Activated T-cell treated with anti-CD3 and anti-CD28 coated beads, Interleukin-2, amount 50 U/mL, for 72 hours (primary cell): ENCODE measurements at regions not wholly inside any gene's neighbourhood (a gene's known extent, or its start where the extent isn't known, plus 50 kb on each side); places are given as distances from the start of the nearest gene placed in this dataset.
"Not testable (repeated sequence)": the region's sequence is repeated elsewhere in the genome, so short reads cannot be mapped to it uniquely, and the experiment has no call there.

Source experiments
- ATAC-seq, 2 donors: fragments of 150-1000 bp; cut with Tn5 transposase; replicated peaks in 1 of 2; 2 replicates each; pipeline ENCODE4 v1.10.0; 2021; ENCODE audit warnings: moderate library complexity in 2 of 2, mild to moderate bottlenecking in 1 of 2
- DNase-seq, 2 donors: peaks; one replicate each; pipeline ENCODE4 v3.0.0; 2021 to 2022; ENCODE audit warnings: mixed read lengths in 1 of 2
- H3K27ac Mint-ChIP-seq: one replicate; pipeline ENCODE4 v1.8.0; 2022; ENCODE audit warnings: mild to moderate bottlenecking, moderate library complexity, mixed read lengths
- H3K27me3 Mint-ChIP-seq: one replicate; pipeline ENCODE4 v1.8.0; 2022; ENCODE audit warnings: low read depth, mixed read lengths
- H3K36me3 Mint-ChIP-seq, 2 donors: one replicate each; pipeline ENCODE4 v1.8.0; 2022; ENCODE audit warnings: mixed read lengths in 2 of 2, mild to moderate bottlenecking in 1 of 2; ENCODE audit not compliant: insufficient read depth in 2 of 2
- H3K4me1 Mint-ChIP-seq: one replicate; pipeline ENCODE4 v1.8.0; 2022; ENCODE audit warnings: low read depth, mixed read lengths
- H3K4me3 Mint-ChIP-seq, 2 donors: one replicate each; pipeline ENCODE4 v1.8.0; 2022; ENCODE audit warnings: mild to moderate bottlenecking in 2 of 2, mixed read lengths in 2 of 2, moderate library complexity in 2 of 2
- H3K9me3 Mint-ChIP-seq, 2 donors: one replicate each; pipeline ENCODE4 v1.8.0; 2022; ENCODE audit warnings: mixed read lengths in 2 of 2

GRCh38 chr12:67107235-67107634 lies 161.9 kb upstream of the CAND1 start:
- Mint-ChIP-seq H3K27me3 (peaks cover 6% of the 10 kb centered on the region), H3K4me1 (no peaks in the 10 kb centered on the region), H3K9me3 (peaks cover 10 to 18% of the 10 kb centered on the region in 2 donors), H3K36me3 (peaks cover 10 to 13% of the 10 kb centered on the region in 2 donors), H3K27ac (no peak overlapping the region), H3K4me3 (no peak overlapping the region)
- DNase-seq, result no peak
- no peak for ATAC-seq

- no peak for DNase-seq
- Mint-ChIP-seq H3K36me3 (peaks cover 10 to 13% of the 10 kb centered on the region in 2 donors), H3K27me3 (peaks cover 6% of the 10 kb centered on the region), H3K4me1 (no peaks in the 10 kb centered on the region), H3K9me3 (peaks cover 10 to 15% of the 10 kb centered on the region in 2 donors), H3K4me3 (no peak overlapping the region), H3K27ac (no peak overlapping the region)
- no peak for ATAC-seq
These were observed 161.3 kb upstream of the CAND1 start for GRCh38 chr12:67107751-67108269.

- H3K9me3 Mint-ChIP-seq, result peaks cover 9 to 11% of the 10 kb centered on the region in 2 donors
- ATAC-seq, H3K4me3 Mint-ChIP-seq, H3K27ac Mint-ChIP-seq, H3K4me1 Mint-ChIP-seq, H3K27me3 Mint-ChIP-seq, DNase-seq: not testable (repeated sequence)
- H3K36me3 Mint-ChIP-seq, result peaks cover 10 to 12% of the 10 kb centered on the region in 2 donors
These were observed 158.8 kb upstream of the CAND1 start for GRCh38 chr12:67110345-67110744.

- ATAC-seq (no peak), DNase-seq (no peak)
- Mint-ChIP-seq H3K27ac (no peak overlapping the region), H3K9me3 (peaks cover 7 to 9% of the 10 kb centered on the region in 2 donors), H3K4me1 (no peaks in the 10 kb centered on the region), H3K4me3 (no peak overlapping the region), H3K27me3 (peaks cover 6% of the 10 kb centered on the region), H3K36me3 (peaks cover 5 to 10% of the 10 kb centered on the region in 2 donors)
These were observed 158.0 kb upstream of the CAND1 start for GRCh38 chr12:67111182-67111581.

GRCh38 chr12:67112586-67112985 lies 156.6 kb upstream of the CAND1 start:
- Mint-ChIP-seq H3K4me3 (no peak overlapping the region), H3K27me3 (peaks cover 8% of the 10 kb centered on the region), H3K4me1 (no peaks in the 10 kb centered on the region), H3K9me3 (peaks cover 1 to 2% of the 10 kb centered on the region in 2 donors), H3K36me3 (peaks cover 0 to 1% of the 10 kb centered on the region in 2 donors), H3K27ac (no peak overlapping the region)
- ATAC-seq (no peak), DNase-seq (no peak)

GRCh38 chr12:67116134-67116533 lies 153.0 kb upstream of the CAND1 start:
- Mint-ChIP-seq H3K36me3 (no peaks in the 10 kb centered on the region), H3K4me1 (no peaks in the 10 kb centered on the region), H3K27ac (no peak overlapping the region), H3K27me3 (peaks cover 17% of the 10 kb centered on the region), H3K9me3 (no peaks in the 10 kb centered on the region), H3K4me3 (no peak overlapping the region)
- DNase-seq (no peak), ATAC-seq (no peak)

- no peak overlapping the region for H3K27ac Mint-ChIP-seq
- H3K36me3 Mint-ChIP-seq, result no peaks in the 10 kb centered on the region
- no peak overlapping the region for H3K4me3 Mint-ChIP-seq
- ATAC-seq (no peak), DNase-seq (no peak)
- H3K27me3 Mint-ChIP-seq, result peaks cover 24% of the 10 kb centered on the region
- H3K9me3 Mint-ChIP-seq, result no peaks in the 10 kb centered on the region
- H3K4me1 Mint-ChIP-seq, result no peaks in the 10 kb centered on the region
These were observed 146.6 kb upstream of the CAND1 start for GRCh38 chr12:67122584-67122983.

- Mint-ChIP-seq H3K36me3 (no peaks in the 10 kb centered on the region), H3K27ac (no peak overlapping the region), H3K4me1 (peaks cover 12% of the 10 kb centered on the region), H3K4me3 (no peak overlapping the region), H3K9me3 (no peaks in the 10 kb centered on the region), H3K27me3 (peaks cover 27% of the 10 kb centered on the region)
- ATAC-seq (no peak), DNase-seq (no peak)
These were observed 131.9 kb upstream of the CAND1 start for GRCh38 chr12:67137256-67137655.

- peak overlapping the region; percentile 0 for H3K27ac Mint-ChIP-seq
- no peaks in the 10 kb centered on the region for H3K36me3 Mint-ChIP-seq
- ATAC-seq, result peak; percentile 96 to 97
- no peaks in the 10 kb centered on the region for H3K9me3 Mint-ChIP-seq
- no peak overlapping the region for H3K4me3 Mint-ChIP-seq
- H3K4me1 Mint-ChIP-seq, result peaks cover 14% of the 10 kb centered on the region
- H3K27me3 Mint-ChIP-seq, result peaks cover 33% of the 10 kb centered on the region
- peak; percentile 26 to 36 for DNase-seq
These were observed 127.7 kb upstream of the CAND1 start for GRCh38 chr12:67141296-67142018.

GRCh38 chr12:67145692-67146091 lies 123.5 kb upstream of the CAND1 start:
- Mint-ChIP-seq H3K4me1 (peaks cover 19% of the 10 kb centered on the region), H3K27ac (no peak overlapping the region), H3K36me3 (no peaks in the 10 kb centered on the region), H3K27me3 (peaks cover 17% of the 10 kb centered on the region), H3K9me3 (no peaks in the 10 kb centered on the region), H3K4me3 (no peak overlapping the region)
- ATAC-seq (no peak), DNase-seq (no peak)

- no peak for DNase-seq
- H3K9me3 Mint-ChIP-seq, result no peaks in the 10 kb centered on the region
- H3K36me3 Mint-ChIP-seq, result no peaks in the 10 kb centered on the region
- H3K27ac Mint-ChIP-seq, result no peak overlapping the region
- no peak for ATAC-seq
- no peak overlapping the region for H3K4me3 Mint-ChIP-seq
- peaks cover 8% of the 10 kb centered on the region for H3K27me3 Mint-ChIP-seq
- peaks cover 10% of the 10 kb centered on the region for H3K4me1 Mint-ChIP-seq
These were observed 122.1 kb upstream of the CAND1 start for GRCh38 chr12:67147030-67147429.

- ATAC-seq (peak; percentile 20 to 48), DNase-seq (no peak)
- Mint-ChIP-seq H3K27ac (no peak overlapping the region), H3K9me3 (no peaks in the 10 kb centered on the region), H3K4me1 (peaks cover 6% of the 10 kb centered on the region), H3K36me3 (no peaks in the 10 kb centered on the region), H3K4me3 (no peak overlapping the region), H3K27me3 (peaks cover 4% of the 10 kb centered on the region)
These were observed 121.7 kb upstream of the CAND1 start for GRCh38 chr12:67147447-67147846.

- Mint-ChIP-seq H3K27me3 (no peaks in the 10 kb centered on the region), H3K4me1 (peaks cover 5% of the 10 kb centered on the region), H3K36me3 (no peaks in the 10 kb centered on the region), H3K9me3 (no peaks in the 10 kb centered on the region), H3K27ac (no peak overlapping the region), H3K4me3 (no peak overlapping the region)
- ATAC-seq (no peak), DNase-seq (no peak)
These were observed 120.9 kb upstream of the CAND1 start for GRCh38 chr12:67148265-67148664.

GRCh38 chr12:67151886-67152285 lies 117.3 kb upstream of the CAND1 start:
- no peak for ATAC-seq
- Mint-ChIP-seq H3K27ac (no peak overlapping the region), H3K4me1 (peaks cover 5% of the 10 kb centered on the region), H3K9me3 (no peaks in the 10 kb centered on the region), H3K27me3 (peaks cover 5% of the 10 kb centered on the region), H3K36me3 (no peaks in the 10 kb centered on the region), H3K4me3 (no peak overlapping the region)
- no peak for DNase-seq
